RWPE1 (cell line): ENCODE measurements at regions not wholly inside any gene's neighbourhood (a gene's known extent, or its start where the extent isn't known, plus 50 kb on each side); places are given as distances from the start of the nearest gene placed in this dataset.

Experiments used
- CTCF ChIA-PET: fragments of 350-600 bp; sonication (Branson Sonifier 250); formaldehyde crosslinking; extraction: SDS; loops from one replicate; lab custom pipeline; 2021; lab: Yijun Ruan, JAX
- POLR2A ChIA-PET: fragments of 400-600 bp; formaldehyde crosslinking; extraction: SDS; loops from one replicate; lab custom pipeline; 2020; ENCODE audit warnings: antibody characterized with exemption; ENCODE audit not compliant: low non-redundant PET; lab: Yijun Ruan, JAX
- DNase-seq: peaks from one replicate; pipeline ENCODE4 v3.0.0; 2012; ENCODE audit warnings: low spot score
- H3K27ac ChIP-seq: fragments of 450-650 bp; 2 replicates; pipeline ENCODE4 v1.5.1; 2017
- CTCF ChIP-seq: fragments of 450-650 bp; conservative IDR thresholded peaks from 2 replicates; pipeline ENCODE4 v1.5.1; 2017; ENCODE audit warnings: low read depth, mild to moderate bottlenecking

DNA sequence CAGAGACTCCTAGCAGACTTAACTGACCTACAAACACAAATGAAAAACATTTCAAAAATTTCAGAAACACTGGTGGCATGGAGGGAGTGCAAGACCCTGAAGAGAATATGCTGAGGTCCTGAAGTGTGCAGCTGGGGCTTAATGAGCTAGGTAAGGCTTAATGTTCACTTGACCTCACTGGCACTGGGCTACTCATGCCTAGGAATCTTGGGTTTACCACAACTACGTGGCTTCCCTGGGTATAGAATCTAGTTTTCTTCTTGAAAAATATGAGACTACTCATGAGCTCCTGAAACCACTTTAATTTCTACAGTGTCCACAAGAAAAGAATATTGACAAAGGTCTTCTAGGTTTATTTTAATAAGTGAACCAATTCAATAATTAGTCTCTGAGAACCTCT, 139.8 kb downstream of the HNMT start:
- DNase-seq, result no peak
- no peak overlapping the region for H3K27ac ChIP-seq
- ChIA-PET POLR2A (no interaction called here), CTCF (no interaction called here)
- no peak for TF ChIP-seq CTCF

DNA sequence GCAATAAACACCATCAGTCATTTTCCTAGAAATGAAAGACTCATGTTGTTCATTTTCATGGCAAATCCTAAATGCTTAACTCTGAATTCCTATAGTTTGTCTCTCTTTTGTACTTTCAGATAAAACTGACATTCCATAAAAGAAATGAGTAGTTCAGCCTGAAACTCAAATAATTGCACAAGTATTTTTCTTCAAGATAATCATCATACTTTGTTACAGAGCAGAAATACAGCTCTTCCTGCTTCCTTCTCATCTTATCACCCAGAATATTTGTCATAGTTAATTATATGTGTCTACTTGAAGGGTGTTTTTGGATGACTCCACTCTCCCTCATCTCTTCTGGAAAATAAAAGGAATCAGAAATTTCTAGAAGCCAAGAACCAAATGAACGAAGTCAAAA, 141.1 kb downstream of the HNMT start:
- ChIA-PET POLR2A (no interaction called here), CTCF (interaction anchor here (0.6 to 0.7 kb wide), 3 partner anchors 33 to 408 kb away, joined by 3 to 4 read pairs (median 3); no protein-coding TSS in a partner anchor)

DNA sequence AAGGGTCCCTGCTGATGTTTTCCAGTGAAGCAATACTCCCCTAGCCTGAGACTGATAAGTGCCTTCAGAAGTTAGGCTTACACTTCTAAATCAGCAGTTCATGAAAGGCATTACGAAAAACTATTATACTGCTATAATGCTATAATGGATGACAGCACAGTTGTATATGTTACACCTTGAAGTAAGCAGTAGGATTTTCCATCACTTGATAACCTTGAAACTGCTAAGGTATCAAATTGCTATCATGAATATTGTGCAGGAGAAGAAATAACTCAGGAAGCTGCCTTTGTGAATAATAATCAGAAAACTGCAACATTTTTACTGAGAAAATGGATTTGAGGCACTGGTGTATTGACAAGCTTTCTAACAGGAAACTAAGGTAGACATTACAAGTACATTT, 142.3 kb downstream of the HNMT start:
- H3K27ac ChIP-seq, result no peak overlapping the region
- no peak for TF ChIP-seq CTCF
- CTCF ChIA-PET, result no interaction called here
- POLR2A ChIA-PET, result no interaction called here
- DNase-seq, result no peak

More for the DNA sequence above, 141.1 kb downstream of the HNMT start:
- TF ChIP-seq CTCF, result no peak
- no peak overlapping the region for H3K27ac ChIP-seq
- no peak for DNase-seq

DNA sequence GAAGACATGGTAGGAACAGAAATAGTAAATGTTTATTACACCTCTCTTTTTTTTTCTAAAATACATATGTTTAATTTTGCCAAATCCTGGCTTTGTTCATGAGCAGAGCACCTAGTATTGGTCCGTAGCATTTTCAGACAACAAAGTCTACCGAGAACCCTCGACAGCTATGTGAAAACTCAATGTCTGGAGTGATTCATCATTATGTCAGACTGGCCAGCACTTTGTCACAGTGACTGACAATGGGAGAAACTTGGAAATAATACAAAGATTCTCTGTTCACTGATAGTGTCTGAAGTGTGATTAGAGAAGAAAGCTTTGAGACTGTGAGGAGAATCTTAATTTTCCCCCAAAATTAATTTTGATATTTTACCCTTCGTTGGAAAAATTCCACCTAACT, 143.0 kb downstream of the HNMT start:
- DNase-seq, result peak; percentile 46
- POLR2A ChIA-PET, result no interaction called here
- no peak for TF ChIP-seq CTCF
- CTCF ChIA-PET, result interaction anchor here (0.6 kb wide), 1 partner anchor 704 kb away, joined by 3 read pairs; no protein-coding TSS in a partner anchor
- H3K27ac ChIP-seq, result no peak overlapping the region

DNA sequence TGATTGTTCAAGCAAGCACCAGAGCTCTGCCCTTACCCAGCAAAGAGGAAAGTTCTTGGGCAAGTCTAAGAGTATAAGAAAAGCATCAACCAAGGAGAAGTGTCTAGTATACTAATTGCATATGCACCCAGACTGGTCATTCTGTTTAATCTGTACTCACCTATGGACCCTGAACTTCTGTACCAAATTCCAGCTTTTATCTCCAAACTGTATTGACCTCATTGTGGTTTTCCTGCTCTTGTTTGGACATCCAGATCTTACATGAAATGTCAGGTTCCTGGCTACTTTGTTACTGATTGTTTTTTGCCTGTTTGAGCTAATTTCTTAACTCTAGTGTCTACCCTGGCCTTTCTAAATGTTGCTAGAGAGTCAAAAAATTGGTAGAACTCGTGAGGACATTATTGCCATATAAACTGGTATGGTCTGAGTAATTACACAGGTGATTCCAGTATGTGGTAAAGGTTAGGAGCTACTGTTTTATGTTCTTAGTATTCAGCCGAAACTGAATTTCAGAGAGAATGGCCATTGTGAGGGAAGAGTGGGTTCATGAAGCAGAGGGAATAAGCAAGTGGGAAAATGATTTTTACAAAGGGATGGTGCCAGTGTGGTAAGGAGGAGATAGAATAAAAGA, 146.3 kb downstream of the HNMT start:
- POLR2A ChIA-PET, result no interaction called here
- CTCF ChIA-PET, result no interaction called here
- no peak for TF ChIP-seq CTCF
- no peak for DNase-seq
- no peak overlapping the region for H3K27ac ChIP-seq

GRCh38 chr2:138112536-138112935, 148.3 kb downstream of the HNMT start:
- H3K27ac ChIP-seq, result no peak overlapping the region
- CTCF ChIA-PET, result no interaction called here
- no peak for DNase-seq
- no peak for TF ChIP-seq CTCF
- POLR2A ChIA-PET, result no interaction called here
